ENCODE measurements at regions not wholly inside any gene's neighbourhood (a gene's known extent, or its start where the extent isn't known, plus 50 kb on each side); places are given as distances from the start of the nearest gene placed in this dataset.

DNA sequence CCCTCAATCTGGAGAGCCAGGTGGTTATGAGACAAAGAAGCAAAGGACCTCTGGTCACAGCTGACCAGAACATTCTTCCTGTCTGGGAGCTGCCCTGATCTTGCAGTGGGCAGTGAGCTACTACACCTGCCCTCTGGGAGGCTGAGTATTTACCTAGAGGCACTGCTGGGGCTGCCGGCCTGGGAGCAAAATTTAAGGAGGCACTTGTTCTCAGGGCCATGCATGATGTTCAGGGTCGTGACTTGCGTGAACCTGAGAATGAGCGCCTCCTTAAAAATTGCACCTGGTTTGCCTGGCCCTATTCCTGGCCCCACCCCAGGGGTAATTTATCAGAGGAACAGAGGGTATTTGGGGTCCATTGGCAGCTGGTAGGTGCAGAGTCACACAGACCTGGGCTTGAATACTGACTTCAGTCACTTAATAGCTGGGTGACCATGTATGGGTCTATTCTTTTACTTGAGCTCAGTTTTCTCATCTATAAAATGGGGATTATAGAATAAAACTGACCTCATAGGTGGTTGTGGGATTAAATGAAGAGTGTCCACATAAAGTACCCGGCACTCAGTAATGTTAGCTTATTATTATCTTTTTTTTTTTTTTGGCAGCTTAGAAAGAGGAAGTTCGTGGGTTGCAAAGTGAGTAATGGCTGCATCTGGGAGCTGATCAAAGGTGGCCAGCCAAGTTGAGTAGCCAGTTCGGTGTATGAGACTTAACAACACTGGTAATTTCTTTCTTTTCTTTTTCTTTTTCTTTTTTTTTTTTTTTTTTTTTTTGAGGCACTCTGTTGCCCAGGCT is 107.4 kb upstream of the MED13L start (continued):
- TF ChIP-seq, protein P1, sequence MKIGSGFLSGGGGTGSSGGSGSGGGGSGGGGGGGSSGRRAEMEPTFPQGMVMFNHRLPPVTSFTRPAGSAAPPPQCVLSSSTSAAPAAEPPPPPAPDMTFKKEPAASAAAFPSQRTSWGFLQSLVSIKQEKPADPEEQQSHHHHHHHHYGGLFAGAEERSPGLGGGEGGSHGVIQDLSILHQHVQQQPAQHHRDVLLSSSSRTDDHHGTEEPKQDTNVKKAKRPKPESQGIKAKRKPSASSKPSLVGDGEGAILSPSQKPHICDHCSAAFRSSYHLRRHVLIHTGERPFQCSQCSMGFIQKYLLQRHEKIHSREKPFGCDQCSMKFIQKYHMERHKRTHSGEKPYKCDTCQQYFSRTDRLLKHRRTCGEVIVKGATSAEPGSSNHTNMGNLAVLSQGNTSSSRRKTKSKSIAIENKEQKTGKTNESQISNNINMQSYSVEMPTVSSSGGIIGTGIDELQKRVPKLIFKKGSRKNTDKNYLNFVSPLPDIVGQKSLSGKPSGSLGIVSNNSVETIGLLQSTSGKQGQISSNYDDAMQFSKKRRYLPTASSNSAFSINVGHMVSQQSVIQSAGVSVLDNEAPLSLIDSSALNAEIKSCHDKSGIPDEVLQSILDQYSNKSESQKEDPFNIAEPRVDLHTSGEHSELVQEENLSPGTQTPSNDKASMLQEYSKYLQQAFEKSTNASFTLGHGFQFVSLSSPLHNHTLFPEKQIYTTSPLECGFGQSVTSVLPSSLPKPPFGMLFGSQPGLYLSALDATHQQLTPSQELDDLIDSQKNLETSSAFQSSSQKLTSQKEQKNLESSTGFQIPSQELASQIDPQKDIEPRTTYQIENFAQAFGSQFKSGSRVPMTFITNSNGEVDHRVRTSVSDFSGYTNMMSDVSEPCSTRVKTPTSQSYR (CRISPR knock-in tag; IDR thresholded peaks at IDR 0.05; ENCODE audit: borderline replicate concordance): peak; percentile 22; the same call in 1 of the 2 replicates

DNA sequence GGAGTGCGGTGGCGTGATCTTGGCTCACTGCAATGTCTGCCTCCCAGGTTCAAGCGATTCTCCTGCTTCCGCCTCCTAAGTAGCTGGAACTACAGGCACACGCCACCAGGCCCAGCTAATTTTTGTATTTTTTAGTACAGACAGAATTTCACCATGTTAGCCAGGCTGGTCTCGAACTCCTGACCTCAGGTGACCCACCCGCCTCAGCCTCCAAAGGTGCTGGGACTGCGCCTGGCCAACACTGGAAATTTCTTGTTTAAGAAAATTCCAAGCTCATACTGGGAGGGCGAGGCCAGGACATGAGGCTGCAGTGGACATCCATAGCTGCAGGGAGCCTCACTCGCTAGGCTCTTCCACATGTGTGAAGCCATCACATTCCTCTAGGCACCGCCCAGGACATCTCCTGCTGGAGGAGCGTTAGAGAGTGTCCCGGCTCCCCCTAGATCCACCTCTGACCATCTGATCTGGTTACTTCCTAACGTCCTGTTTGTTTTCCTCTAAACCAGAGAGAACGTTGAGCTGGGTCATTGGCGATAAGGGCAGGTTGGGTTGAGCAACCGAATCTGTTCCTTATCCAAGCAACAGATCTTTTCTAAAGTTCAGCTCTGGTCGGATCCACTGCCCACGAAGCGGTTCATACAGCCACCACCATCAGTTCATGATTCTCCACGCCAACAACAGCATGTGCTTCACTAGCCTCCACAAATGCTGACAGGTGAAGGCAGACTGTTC is 108.2 kb upstream of the MED13L start:
- H3K9ac ChIP-seq (ENCODE audit: insufficient read depth, low read depth, low read length): no peak overlapping the region
- H3K36me3 ChIP-seq (replicated peaks in 1 of 2; ENCODE audit: control insufficient read depth in 1 of 2, insufficient read depth in 2 of 2, low read length in 2 of 2): no peaks in the 10 kb centered on the region
- H3K4me3 ChIP-seq (replicated peaks in 1 of 3; ENCODE audit: insufficient read depth in 1 of 3, low read depth in 2 of 3, low read length in 3 of 3): peak overlapping the region in 1 of 3 experiments; percentile 37; a peak in 1 of 6 replicates
- H3K27ac ChIP-seq (ENCODE audit: extremely low read length, insufficient read depth, low read length): no peak overlapping the region
- in situ Hi-C loops (cut with HindIII; ENCODE audit: extremely low pct_ligation_motif_present, low pct_unique_long_range_greater_than_20kb) (no loop called here), intact Hi-C loops (cut with micrococcal nuclease; ENCODE audit: unreplicated experiment) (no loop called here)
- ATAC-seq (peak; percentile 97), DNase-seq (ENCODE audit: low spot score) (peak; percentile 81), FAIRE-seq (peak; percentile 93)
- CTCF ChIA-PET (ENCODE audit: low intra/inter-chr PET ratio, low total read pairs): no interaction called here
- WGBS (ENCODE audit: low lambda C conversion rate): 24% methylated on average over 21 of the region's 21 CpGs
- H2AFZ ChIP-seq (ENCODE audit: low read length): no peak overlapping the region
- POLR2A ChIA-PET: no interaction called here
- H3K27me3 ChIP-seq (ENCODE audit: control insufficient read depth in 1 of 2, insufficient read depth in 2 of 2, low read length in 2 of 2): peaks cover 0 to 17% of the 10 kb centered on the region in 2 experiments; a peak in 3 of 5 replicates
- peak overlapping the region; percentile 69 for H3K4me2 ChIP-seq (ENCODE audit: low read depth, low read length)
- H4K20me1 ChIP-seq (ENCODE audit: insufficient read depth, low read length): no peaks in the 10 kb centered on the region
- H3K79me2 ChIP-seq (ENCODE audit: insufficient read depth, low read length): no peaks in the 10 kb centered on the region
- BruUV-seq (replicated peaks): no TSS peak
- peaks cover 25% of the 10 kb centered on the region for H3K4me1 ChIP-seq (ENCODE audit: insufficient read depth, low read length)
- no peaks in the 10 kb centered on the region for H3K9me3 ChIP-seq (ENCODE audit: low read length)
- TF ChIP-seq PHF8 (CRISPR knock-in tag; IDR thresholded peaks at IDR 0.05) (no peak), ZMYM3 (CRISPR knock-in tag; IDR thresholded peaks at IDR 0.05) (no peak; the same call in none of the 2 replicates), ZNF331 (CRISPR knock-in tag; IDR thresholded peaks at IDR 0.05) (peak; percentile 83), MYC (CRISPR knock-in tag; IDR thresholded peaks at IDR 0.05; ENCODE audit: borderline replicate concordance) (peak; percentile 11; the same call in 1 of the 2 replicates), ZNF546 (CRISPR knock-in tag; conservative IDR thresholded peaks at IDR 0.05) (0 out of 2 replicates have a peak, but pooled peaks have one; percentile 24), RARA (CRISPR knock-in tag; IDR thresholded peaks at IDR 0.05) (0 out of 2 replicates have a peak, but pooled peaks have one; percentile 17), ZNF761 (CRISPR knock-in tag; conservative IDR thresholded peaks at IDR 0.05) (0 out of 2 replicates have a peak, but pooled peaks have one; percentile 48), ZSCAN29 (CRISPR knock-in tag; conservative IDR thresholded peaks at IDR 0.05) (0 out of 2 replicates have a peak, but pooled peaks have one; percentile 34), SOX6 (IDR thresholded peaks at IDR 0.05) (no peak), SOX6 (CRISPR knock-in tag; IDR thresholded peaks at IDR 0.05) (peak; percentile 55; the same call in 1 of the 2 replicates)
- TF ChIP-seq, protein P2, sequence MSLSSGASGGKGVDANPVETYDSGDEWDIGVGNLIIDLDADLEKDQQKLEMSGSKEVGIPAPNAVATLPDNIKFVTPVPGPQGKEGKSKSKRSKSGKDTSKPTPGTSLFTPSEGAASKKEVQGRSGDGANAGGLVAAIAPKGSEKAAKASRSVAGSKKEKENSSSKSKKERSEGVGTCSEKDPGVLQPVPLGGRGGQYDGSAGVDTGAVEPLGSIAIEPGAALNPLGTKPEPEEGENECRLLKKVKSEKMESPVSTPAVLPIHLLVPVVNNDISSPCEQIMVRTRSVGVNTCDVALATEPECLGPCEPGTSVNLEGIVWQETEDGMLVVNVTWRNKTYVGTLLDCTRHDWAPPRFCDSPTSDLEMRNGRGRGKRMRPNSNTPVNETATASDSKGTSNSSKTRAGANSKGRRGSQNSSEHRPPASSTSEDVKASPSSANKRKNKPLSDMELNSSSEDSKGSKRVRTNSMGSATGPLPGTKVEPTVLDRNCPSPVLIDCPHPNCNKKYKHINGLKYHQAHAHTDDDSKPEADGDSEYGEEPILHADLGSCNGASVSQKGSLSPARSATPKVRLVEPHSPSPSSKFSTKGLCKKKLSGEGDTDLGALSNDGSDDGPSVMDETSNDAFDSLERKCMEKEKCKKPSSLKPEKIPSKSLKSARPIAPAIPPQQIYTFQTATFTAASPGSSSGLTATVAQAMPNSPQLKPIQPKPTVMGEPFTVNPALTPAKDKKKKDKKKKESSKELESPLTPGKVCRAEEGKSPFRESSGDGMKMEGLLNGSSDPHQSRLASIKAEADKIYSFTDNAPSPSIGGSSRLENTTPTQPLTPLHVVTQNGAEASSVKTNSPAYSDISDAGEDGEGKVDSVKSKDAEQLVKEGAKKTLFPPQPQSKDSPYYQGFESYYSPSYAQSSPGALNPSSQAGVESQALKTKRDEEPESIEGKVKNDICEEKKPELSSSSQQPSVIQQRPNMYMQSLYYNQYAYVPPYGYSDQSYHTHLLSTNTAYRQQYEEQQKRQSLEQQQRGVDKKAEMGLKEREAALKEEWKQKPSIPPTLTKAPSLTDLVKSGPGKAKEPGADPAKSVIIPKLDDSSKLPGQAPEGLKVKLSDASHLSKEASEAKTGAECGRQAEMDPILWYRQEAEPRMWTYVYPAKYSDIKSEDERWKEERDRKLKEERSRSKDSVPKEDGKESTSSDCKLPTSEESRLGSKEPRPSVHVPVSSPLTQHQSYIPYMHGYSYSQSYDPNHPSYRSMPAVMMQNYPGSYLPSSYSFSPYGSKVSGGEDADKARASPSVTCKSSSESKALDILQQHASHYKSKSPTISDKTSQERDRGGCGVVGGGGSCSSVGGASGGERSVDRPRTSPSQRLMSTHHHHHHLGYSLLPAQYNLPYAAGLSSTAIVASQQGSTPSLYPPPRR (CRISPR knock-in tag; IDR thresholded peaks at IDR 0.05; ENCODE audit: borderline replicate concordance): 0 out of 2 replicates have a peak, but pooled peaks have one; percentile 27
